HG02943 (cell line): ENCODE measurements at regions not wholly inside any gene's neighbourhood (a gene's known extent, or its start where the extent isn't known, plus 50 kb on each side); places are given as distances from the start of the nearest gene placed in this dataset.

Source experiments
- ATAC-seq: cut with Tn5 transposase; IDR thresholded peaks from one replicate; pipeline ENCODE4 v1.9.1; 2021; ENCODE audit warnings: mild to moderate bottlenecking, low read depth, moderate library complexity; ENCODE audit not compliant: unreplicated experiment

- no peak for ATAC-seq
These were observed 215.0 kb upstream of the ZFHX3 start for GRCh38 chr16:73262931-73263330.

DNA sequence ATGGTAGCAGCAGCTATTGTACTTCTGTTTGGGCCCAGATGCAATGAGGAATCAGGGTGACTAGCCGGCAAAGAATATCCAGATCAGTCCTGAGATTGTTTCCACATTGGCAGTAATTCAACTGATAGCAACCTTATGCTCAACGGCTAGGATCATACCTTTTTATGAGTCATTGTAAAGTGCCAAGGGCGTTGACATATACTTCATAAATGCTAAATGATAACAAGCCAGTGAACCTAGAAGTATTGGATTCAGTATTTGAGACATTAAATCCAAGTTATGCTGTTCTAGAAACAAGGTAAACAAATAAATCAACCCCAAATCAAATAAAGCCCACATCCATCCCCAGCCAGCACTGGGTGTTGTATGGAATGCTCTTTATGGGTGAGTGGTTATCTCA lies 207.1 kb upstream of the ZFHX3 start:
- no peak for ATAC-seq

DNA sequence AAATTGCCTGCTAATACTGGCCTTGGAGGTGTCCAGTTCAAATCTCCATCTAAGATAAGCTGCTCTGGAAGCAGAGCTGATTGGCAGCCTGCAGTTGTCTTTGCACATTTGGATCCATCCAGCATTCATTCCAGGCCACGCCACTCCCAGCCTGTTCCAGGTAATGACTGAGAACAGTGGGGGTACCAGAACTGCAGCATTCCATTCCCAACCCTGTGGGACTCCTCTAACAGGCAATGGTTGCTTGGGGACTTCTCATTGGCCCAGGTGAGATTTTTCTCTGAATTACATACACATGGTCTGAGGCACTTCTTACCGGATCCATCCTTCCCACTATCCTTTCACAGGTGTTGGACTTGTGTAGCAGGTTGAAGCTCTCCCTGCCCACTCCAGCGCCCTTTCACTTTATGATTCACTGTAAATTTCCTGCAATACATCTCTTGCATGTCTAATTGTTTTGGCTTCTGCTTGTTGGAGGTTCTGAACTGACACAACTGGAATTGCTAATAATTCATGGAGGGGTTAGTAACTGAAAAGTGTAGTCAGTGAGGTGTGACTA lies 206.1 kb upstream of the ZFHX3 start:
- ATAC-seq = no peak

DNA sequence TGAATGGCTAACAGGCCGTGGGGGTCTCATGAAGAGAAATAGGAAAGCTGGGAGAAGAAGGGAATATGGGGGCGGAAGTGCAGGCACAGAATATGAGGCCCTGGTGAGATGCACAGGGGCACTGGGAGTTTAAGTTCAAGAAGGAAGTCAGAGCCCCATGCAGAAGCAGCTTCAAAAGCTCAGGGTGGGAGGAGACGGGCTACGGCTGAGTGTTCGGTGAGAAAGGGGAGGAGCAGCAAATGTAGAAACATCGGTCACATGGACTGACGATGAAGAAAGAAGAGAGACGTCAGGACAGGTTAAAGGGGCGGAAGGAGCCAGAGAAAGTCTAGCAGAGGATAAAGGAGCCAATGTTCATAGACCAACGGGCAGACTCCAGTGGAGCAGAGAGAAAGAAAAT lies 204.5 kb upstream of the ZFHX3 start:
- no peak for ATAC-seq

DNA sequence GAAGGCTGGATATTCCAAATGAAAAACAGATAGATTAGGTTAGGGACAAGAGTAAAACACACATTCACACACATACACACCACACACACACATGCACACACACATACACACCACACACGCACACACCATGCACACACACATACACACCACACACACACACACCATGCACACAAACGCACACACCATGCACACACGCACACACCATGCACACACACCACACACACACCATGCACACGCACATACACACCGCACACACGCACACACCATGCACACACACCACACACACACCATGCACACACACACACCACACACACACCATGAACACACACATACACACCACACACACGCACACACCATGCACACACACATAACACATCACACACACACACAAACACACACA lies 203.7 kb upstream of the ZFHX3 start:
- no peak for ATAC-seq

GRCh38 chr16:73248316-73248715 lies 200.4 kb upstream of the ZFHX3 start:
- ATAC-seq = no peak

- no peak for ATAC-seq
These were observed 193.0 kb upstream of the ZFHX3 start for GRCh38 chr16:73240920-73241319.

DNA sequence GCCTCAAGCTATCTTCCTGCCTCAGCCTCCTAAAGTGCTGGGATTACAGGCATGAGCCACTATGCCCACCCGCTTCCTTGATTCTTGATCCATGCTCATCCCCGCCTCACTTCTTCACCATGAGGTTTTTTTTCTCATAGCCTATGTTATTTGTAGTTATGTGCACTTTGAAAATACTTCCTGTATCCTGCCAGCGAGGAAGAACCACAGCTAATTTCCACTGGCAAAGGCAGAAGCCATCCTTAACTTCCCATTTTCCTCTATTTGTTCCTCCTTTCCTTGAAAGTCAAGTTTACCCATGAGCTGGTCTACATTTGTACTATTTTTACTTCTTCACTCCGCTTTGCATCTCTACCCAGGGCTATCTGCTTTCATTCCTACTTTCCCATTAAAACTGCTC lies 189.7 kb upstream of the ZFHX3 start:
- no peak for ATAC-seq

DNA sequence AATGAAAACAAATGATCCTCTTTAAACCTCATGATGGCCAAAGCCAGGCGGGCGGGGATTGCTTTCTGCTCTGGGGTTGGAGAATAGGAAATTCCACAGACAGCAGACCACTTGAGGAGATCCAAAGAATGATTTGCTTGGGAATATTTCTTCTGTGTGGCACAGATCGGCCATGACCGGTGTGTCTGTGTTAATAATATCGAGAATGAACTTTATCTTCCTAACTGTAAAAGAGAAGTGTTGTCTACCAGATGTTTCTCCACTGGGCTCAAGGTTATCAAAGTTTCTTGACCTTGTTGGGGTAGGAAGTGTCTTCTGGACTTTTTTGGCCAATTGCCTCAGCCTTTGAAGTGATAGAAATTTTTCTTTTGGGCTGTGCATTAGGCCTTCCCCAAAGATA lies 186.6 kb upstream of the ZFHX3 start:
- no peak for ATAC-seq

DNA sequence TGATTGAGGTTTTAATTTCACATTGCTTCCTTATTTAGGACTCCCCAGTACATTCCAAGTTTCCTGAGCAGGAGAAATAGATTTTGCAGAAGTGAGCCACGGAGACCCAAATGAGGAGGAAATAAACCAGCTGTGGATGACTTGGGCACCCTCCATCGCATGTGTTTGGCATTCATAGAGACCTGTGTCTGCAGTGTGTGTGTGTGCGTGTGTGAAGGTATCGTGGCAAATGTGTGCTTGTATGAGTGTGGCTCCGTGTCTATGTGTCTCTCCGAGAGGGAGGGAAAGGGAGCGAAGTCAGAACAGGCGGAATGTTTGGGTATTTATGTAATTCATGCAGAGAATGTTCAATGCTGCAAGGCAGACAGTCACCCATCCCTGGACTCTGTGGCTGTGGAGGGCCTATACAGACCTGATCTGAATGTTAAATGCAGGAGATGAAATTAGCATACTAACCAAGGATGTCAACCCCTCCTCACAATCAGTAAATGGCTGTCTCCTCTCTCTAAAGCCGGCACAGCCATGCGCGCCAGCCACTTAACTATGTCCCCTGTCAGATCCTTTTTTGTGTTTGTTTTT lies 186.0 kb upstream of the ZFHX3 start:
- ATAC-seq = no peak

GRCh38 chr16:73233329-73233765 lies 185.4 kb upstream of the ZFHX3 start:
- ATAC-seq = no peak

GRCh38 chr16:73232555-73233328 lies 184.8 kb upstream of the ZFHX3 start:
- no peak for ATAC-seq

GRCh38 chr16:73231944-73232554 lies 184.1 kb upstream of the ZFHX3 start:
- no peak for ATAC-seq

GRCh38 chr16:73231379-73231778 lies 183.5 kb upstream of the ZFHX3 start:
- no peak for ATAC-seq

DNA sequence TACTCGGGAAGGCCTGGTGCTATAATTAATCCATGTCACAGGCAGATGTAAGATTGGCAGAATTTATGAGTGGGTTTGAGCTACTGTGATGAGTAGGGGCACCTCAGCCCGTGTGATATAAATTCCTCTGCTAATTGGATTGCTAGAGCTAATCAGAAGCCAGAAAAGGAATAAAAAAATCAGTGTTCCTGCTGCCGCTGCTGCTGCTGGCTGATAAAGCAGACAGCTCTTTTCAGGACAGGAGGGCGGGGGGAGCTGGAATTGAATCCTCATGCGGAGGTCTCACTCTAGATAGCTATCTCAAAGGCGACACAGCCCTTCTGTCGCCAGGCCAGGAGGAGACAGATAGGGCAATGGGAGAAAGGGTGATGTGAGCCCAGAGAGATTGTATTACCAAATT lies 182.7 kb upstream of the ZFHX3 start:
- ATAC-seq = no peak

GRCh38 chr16:73228649-73229048 lies 180.7 kb upstream of the ZFHX3 start:
- ATAC-seq = no peak

GRCh38 chr16:73226675-73227074 lies 178.7 kb upstream of the ZFHX3 start:
- ATAC-seq = no peak

DNA sequence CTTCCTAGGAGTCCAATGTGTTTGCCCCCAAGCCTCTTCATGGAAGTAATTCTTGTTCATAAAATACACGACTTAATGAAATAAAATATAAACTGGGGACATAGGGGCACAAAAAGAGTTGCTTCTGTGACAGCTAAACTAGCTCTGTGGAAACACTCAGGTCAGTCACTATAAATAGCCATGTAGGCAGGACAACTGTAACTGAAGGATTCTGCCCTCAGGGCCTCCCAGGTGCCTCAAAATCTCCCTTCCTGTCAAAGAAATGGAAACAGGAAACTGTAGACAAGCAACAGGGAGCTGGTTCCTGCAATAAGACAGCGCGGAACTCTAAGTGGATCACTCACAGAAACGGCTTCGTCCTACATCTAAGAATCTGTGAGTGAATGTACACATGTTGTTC lies 178.1 kb upstream of the ZFHX3 start:
- no peak for ATAC-seq

DNA sequence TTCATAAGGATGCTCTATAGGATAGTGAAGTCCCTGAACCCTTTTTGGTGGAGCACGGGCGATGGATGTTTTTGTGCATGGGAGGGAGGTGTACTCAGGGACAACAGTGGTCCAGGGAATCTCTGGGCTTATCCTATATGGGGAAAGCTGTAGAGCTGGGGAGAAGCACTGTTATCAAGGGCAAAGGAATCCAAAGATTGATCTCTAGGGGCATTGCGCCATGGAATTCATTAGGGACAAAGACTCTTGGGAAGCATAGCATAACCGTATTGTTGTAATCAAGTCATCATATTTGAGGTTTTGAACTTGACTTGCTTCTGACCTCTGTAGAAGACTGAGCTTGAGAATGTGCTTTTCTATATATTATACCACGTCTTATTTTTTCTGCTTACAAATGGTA lies 172.9 kb upstream of the ZFHX3 start:
- no peak for ATAC-seq

DNA sequence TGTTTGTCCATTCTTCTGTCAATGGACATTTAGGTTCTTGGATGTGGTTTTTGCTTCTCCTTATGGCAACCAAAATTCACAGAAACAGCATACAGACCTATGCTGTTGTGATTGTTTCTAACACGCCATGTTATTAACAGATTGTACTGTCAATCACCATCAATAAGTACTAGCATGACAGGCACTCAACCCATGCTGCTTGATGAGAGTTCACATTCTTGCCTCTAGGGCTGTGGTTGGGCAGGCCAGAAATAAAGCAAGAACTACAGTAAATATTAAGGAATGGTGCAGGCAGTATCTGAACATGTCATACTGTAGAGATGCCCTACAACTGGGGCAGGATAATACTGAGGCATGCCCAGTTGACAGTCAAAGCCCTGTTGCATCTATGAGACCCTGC lies 171.2 kb upstream of the ZFHX3 start:
- no peak for ATAC-seq

GRCh38 chr16:73217654-73218053 lies 169.7 kb upstream of the ZFHX3 start:
- no peak for ATAC-seq

DNA sequence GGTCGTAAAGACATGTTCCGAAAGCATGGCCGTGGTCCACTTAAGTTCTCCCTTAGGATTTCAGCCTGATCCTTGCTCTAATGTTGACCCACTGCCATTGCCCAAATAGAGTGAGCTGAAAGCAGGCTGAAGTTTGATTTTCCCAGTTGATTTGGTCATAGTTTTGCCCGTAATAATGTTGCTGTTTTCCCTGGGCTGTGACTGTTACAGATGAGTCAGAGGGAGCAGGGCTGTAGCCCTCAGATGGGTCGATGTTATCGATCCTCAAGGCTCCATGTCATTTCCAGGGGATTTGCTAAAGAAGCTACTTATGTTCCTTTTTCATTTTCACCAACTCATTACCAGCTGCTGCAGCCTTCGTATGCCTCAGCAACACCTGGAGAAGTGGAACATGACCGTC lies 169.0 kb upstream of the ZFHX3 start:
- no peak for ATAC-seq
